ENCODE measurements at regions not wholly inside any gene's neighbourhood (a gene's known extent, or its start where the extent isn't known, plus 50 kb on each side); places are given as distances from the start of the nearest gene placed in this dataset.

DNA sequence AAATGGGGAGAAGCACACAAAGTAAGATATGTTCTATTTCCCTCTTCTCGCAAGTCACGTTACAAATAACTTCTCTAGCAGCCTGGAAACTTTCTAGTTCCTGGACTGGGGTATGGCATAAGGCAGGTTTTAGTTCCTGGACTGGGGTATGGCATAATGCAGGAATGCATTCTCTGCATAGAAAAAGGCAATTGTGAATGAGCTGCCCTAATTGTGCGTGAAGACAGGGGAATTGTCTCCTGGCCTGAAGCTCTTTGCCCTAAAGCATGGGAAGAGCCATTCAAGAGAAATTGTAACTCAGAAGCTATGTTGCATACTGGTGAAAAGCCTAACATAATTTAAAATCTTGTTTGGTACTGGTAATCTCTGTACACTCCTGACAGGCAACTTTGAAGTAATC lies 54.3 kb upstream of the CBLB start:
- DNase-seq, result no peak

DNA sequence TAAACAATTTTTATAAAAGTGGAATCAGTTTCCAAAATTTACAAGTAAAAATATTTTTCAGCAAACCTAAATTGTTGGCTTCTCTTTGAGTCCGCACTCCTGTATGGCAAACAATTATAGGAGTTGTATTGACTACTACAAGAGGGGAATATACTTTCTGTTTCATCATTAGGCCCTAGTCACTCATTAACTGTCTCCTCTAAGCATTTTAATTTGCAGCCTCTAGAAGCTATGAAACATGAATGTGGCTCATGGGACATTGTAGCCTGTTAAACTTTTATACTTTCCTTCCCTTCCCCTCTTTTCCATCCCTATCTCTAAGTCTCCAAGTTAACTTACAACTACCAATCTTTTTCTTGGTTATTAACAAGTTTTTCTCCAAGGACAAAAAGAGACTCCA lies 58.9 kb upstream of the CBLB start:
- DNase-seq, result no peak

DNA sequence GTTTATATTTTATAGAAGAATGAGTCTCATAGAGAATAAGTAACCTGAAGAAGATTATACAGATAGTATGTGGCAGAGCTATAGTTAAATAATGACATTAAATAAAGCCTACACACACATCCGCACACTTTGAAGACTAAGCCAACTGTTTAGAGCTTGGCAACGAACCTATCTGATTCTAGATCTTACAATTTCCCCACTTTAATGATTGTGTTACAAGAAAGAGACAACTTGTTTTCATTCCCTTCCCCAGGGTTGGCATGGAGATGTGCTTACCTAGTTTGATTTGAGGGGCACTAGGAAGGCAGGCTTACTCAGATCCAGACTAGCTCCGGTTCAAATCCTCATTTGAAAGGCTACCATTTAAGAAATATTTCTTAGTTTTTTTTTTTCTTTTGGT lies 61.9 kb upstream of the CBLB start:
- no peak for DNase-seq

DNA sequence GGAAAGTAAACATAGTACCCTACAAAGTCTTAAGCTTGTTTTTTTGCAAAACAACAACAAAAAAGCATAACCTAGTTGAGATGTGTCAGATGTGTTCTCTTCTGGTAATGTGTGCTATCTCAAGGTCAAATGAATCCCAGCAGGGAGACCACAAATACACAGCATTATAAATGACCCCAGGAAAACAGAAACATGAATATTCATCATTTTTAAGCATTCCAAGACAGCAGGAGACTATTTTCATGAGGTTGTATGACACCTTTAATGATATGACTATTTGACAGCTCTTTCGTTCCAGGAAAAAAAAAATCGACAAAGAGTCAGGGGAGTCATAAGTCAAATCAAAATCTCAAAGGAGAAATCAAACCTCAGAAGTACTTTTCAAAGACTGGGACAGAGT lies 62.7 kb upstream of the CBLB start:
- DNase-seq, result no peak

DNA sequence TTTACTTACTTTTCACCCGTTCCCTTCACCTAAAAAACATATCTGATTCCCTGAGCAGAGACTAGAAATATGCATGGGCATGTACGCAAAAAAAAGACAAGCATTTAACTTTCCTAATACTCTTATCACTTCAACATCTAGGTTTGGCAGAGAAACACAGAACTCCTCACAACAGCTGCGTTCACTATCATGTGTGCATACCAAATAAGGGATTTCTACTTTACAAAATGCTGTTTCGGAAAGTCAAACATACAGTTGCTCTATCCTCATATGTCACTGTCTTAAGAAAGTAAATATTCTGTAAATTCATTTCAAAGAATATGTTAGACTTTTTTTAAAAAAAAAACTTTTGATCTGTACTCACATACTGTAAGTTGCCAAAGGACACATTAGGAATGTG lies 65.1 kb upstream of the CBLB start:
- no peak for DNase-seq

DNA sequence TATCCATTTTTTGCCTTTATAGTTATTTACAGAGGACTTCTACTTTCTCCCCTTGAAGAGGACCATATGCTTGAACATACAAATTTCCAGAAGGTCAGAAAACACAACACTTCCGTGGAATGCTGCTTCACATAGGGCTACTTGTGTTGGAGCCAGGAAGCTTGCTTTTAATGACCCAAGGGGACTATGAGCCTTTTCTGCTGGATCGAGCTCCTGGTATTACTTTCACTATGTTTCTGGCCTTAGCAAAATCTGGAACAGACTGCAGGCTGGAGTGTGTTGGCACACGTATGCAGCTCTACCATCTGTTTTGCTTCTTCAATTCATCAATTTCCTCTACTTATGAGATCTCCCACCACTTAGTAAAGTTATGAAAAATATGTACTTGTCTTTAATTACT lies 69.3 kb upstream of the CBLB start:
- no peak for DNase-seq

DNA sequence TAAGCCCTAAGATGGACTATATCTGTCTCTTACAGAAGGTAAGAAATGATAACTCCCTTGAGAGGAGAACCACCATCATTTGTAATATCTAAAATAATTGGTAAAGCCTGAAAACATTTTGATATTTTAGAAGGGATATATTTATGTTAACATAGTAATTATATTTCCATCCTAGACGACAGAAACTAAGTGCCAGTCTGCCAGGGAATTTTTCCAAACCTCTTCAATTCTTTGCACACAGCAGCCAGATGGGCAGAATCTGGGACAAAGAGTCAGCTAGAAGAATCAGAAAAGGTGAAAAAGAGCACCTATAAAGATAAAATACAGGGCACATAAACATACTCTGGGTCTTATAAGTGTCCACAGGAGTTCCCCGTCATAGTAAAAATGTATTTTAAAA lies 70.0 kb upstream of the CBLB start:
- DNase-seq, result no peak

DNA sequence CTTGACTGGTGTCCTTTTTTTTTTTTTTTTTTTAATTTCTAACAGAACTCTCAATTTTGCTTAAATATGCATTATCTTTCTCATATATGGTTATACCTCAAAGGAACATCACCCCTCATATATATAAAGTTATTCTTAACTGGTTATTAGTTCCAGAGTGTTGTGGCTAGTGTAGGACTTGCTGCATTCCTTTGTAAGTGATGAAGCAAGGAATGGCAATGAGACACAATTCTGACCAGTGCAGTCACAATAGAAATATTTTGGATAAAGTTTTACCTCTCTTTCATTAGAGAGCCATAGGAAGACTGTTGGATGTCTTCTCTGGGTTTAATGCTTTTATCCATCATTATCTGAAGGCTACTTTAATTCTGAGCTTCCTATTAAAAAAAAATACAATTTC lies 75.5 kb upstream of the CBLB start:
- DNase-seq, result no peak

DNA sequence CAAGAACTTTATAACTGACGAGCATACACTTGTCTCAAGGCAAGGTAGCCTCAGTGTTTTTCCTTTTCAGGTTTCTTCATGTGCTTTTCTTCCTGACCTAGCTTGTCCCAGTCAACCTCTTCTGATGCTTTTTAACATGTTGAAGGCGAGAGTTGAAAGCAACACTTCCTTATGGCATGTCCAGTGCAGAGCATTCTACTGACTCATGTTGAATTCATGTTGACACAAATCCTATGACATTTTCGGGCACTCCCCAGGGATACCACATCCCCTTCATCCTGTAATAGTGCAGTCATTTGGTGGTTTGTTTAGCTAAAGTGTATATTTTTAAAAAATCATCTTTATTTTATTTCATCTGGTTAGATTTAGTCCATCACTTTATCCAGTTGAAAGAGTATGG lies 75.9 kb upstream of the CBLB start:
- DNase-seq, result no peak

DNA sequence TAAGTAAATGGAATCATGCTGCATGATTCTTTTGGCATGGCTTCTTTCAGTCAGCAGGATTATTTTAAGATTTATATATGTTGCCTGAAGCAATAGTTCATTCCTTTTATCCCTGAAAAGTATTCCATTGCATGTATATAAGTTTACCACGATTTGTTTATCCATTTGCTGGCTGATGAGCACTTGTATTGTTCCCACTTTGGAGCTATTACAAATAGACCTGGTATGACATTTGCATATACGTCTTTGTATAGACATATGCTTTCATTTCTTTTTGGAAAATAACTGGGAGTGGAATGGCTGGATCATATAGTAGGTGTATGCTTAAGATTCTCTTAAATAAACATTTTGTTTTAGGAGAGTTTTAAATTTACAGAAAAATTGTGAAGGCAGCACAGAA lies 79.3 kb upstream of the CBLB start:
- DNase-seq, result no peak

DNA sequence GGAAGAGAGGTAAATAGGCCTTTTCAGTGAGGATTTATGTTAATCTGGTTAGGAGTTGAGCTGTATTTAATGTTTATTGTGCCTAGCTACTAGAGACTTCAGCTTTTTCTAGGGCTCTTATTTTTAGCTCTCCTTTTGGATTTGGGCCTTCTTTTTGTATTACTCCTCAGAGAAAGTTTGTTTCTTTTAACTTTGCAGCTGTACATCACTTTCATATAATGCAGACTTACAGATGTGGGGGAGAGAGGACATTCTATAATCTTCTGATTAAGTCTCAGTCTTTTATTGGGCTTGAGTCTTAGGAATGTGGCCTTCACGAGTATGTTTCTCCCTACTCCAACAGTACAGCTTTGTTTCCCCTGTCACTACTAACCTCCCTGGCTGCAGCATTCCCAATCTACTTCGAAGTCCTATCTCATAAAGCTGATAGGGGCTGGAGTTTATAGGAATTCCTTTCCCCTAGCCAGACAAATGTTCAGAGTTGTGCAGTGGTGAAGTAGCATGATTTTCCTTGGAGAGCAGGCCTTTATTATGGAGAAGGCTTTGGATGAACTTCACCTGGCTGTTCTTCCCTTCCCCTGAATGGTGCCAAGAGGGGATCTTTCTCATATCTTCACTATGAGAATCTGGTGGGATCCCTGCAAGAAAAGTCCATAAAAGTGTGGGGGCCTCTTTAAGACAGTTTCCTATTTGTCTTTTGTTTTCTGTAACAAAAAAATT lies 82.2 kb upstream of the CBLB start:
- DNase-seq, result no peak

DNA sequence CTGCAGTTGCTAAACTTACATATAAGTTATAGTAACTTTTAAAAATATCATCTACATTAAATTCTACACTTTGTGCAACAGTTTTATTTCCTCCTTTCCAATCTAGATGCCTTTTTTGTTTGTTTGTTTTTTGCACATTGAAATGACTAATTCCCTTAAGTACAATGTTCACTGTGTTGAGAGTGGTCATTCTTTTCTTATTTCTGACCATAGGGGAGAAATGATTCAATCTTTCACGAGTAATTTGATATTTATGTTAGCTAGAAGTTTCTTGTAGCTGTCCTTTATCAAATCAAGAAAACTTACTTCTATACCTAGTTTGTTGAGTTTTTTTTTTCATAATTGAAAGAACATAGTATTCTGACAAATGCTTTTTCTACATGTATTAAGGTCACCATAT lies 85.0 kb upstream of the CBLB start:
- DNase-seq, result no peak

DNA sequence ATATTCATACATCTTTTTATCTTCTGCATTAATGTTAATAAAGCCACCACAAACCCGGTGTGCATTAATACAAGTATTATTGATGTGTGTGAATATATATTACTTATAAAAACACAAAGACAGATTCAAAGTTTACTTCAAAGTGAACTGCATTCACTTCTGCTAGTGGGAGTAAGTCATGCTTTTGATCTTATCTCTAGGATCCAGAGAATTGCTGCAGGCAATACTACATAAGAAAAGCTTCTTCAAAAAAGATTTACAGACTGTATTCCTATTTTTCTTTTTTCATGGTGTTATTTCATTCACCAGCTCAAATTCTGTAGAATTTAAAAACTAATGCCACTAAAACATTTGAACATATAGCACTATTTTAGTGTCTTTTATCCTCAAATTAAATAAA lies 87.5 kb upstream of the CBLB start:
- no peak for DNase-seq

DNA sequence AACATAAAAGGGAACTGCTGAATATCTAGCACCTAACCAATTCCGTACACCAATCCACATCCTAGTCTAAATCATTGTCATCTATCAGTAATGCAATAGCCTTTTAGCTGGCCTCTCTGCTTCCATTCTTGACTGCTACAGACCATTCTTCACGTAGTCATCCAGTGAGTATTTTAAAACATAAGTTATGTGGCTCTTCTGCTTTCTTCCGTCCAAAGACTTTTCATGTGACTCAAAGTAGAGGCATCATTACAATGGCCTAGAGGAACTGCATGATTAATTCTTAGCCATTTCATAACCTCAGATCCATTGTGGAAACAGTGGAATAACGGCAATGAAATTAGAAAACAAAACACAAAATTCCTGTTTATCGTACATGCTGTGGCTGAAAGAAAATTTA lies 88.9 kb upstream of the CBLB start:
- no peak for DNase-seq

DNA sequence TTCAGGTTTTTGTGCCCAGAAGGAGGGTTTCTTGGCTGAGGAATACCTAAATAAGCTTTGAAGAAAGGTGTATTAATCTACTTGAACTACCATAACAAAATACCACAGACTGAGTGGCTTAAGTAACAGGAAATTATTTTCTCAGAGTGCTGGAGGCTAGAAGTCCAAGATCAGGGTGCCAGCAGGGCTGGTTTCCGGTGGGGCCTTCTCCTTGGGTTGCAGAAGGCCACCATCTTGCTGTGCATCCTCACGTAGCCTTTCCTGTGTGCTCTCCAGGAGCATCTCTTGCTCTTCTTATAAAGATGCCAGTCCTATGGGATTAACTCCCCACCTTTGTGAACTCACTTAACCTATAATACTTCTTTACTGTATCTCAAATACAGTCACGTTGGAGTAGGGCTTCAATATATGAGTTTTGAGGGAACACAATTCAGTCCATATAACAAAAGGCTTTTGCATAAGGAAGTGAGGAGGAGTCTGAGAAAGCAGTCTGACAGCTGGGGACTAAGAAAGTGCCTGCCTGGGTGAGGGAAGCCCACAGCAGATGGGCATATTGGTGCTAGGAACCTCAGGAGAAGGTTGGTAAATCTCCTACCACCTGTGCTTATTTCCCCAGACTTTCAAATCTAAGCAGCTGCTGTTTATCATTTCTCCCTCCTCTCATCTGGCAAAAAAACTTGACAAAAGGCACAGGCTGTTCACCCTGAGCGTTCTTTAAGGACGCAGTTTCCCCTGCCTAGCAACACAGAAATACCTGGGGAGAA lies 89.6 kb upstream of the CBLB start:
- DNase-seq, result no peak

DNA sequence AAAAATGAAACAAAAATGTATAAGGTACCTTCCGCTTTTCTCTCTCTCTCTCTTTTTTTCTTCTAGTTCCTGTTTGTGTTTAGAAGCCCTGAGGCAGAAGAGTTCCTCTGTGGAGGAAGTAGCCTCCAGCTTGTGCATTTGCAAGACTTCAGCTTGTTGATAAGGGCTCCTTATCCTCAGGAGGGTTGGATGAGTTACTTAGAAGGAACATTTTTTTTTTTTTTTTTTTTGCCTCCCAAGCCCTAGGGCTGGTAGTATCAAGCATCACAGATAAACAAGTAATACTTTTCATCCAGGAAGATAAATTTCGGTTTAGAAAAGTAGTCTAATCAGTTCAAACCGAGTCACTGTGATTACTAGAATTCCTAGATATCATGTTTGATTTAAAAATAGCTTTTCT lies 91.0 kb upstream of the CBLB start:
- no peak for DNase-seq

DNA sequence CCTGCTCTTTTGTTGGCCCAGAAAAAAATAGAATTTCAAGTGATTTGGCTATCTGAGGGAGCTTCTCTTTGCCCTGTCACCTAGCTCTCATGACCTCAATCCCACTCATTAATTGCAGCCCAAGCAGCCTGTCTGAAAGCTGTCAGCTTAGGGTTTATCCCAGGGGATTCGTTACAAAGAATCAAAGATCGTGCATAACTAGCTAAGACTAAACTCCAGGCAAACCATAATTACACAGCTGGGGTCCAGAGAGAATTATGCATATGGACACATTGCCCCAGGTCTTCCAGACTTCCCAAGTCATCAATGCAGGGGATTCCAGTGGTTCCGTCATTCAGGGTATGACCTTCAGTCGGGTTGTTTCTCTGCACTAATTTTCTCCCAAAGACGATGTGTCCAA lies 91.6 kb upstream of the CBLB start:
- DNase-seq, result no peak

DNA sequence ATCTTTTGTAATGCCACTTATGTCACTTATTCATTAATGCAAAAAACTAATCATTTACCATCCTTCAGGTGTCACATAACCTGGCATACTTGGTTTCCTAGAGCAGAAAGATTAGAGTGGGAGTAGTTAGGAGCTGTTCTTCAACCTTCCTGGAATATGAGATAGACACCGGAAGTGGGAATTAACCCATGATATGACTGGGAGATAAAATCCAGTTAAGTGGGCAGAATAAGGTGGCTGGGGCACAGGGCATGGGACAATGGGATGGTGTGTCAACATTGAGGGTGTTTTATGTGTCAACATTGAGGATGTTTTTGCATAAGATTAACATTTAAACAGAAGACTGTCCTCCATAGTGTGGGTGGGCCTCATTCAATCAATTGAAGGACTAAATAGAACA lies 94.3 kb upstream of the CBLB start:
- no peak for DNase-seq

DNA sequence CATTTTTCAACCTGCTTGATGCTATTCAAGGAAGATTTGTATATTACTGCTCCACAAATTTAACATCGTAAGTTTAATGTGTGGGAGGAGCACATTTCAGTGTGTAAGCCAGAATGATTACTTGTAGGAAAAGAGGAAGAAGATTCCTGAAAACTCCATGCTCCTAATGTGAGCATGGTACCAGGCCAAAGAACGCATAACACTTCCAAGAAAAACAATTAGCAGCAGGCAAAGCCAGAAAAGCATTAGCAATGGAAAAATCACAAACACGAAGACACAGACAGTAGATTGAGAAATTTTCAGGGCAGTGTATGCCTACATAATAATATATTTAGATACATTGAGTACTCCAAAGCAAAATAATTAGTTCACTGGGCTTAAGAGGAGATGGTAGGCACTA lies 96.6 kb upstream of the CBLB start:
- no peak for DNase-seq

DNA sequence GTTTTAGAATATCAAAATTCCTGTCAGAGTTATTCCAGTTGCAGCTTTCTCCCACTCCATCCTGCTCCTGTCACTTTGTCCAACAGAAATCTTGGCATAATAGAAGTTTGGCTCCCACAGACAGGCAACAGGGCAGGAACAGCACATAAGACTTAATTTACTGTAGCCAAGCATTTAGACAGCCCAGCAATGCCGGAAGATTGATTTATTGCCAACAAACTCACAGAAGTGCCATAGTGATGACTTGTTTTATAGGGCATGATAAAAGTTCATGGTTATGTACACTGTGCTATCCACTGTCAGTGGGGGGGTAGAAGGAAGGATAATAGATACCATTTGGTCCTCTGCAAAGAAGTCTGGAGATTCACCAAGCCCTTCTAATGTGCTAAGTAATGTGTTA lies 98.3 kb upstream of the CBLB start:
- DNase-seq, result no peak

DNA sequence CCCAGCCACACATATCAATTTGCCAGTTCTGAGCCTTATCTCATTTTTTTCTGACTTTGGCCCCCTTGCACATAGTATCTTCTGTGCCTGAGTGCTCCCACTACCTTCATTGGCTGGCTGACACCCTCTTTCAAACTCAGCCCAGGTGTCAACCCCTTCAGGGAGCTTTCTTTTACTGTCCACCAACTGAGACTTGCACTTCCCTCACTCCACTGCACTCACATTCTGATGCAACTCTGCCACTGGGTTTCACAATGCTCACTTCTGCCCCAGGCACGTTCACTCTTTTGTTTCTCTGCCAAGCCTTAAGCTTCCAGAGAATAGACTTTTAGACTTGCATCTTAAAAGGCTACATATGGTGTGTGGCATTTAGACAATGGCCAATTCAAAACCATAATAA lies 101.5 kb upstream of the CBLB start:
- no peak for DNase-seq

DNA sequence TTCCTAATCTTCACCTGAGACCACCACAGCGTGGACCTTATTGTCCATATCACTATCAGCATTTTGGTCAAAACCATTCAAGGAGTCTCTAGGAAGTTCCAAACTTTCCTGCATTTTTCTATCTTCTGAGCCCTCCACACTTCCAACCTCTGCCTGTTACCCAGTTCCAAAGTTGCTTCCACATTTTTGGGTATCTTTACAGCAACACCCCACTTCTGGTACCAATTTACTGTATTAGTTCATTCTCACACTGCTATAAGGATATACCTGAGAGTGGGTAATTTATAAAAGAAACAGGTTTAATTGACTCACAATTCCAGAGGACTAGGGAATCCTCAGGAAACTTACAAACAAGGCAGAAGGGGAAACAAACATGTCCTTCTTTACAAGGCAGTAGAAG lies 103.3 kb upstream of the CBLB start:
- DNase-seq, result no peak

DNA sequence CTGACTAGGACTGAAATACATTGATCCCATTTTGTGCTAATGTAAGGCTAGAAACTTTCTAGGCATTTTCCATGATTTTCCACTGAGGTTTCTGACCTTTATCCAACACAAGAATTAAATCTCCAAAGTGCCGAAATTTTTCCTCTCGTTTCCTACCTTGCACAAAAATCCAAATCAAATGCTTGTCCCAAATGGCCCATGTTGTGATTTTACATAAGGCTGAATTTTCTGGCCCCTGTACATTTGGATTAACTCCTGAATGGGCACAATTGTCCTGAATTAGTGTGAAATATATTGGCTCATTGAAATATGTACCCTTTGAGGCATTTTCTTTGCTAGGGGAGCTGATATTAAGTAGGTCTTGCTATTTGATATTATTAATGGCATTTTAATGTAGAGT lies 105.6 kb upstream of the CBLB start:
- DNase-seq, result no peak

DNA sequence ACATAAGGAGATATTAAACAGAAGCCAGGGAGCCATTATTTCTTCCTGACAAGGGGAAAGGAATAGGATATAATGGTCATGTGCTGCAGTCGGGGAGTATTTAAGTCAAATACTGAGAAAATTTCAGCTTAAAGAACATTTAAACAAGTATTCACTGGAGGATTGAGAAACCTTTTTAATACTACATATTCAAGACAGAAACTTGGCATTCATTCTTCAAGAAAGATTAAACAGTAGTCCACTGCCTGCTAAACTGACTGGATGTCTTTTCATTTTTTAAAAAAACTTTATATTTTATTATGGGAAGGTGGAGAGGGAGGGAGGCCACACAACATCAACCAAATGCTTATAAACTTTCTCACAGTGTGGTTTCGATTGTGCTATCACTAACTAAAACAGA lies 107.4 kb upstream of the CBLB start:
- DNase-seq, result no peak

DNA sequence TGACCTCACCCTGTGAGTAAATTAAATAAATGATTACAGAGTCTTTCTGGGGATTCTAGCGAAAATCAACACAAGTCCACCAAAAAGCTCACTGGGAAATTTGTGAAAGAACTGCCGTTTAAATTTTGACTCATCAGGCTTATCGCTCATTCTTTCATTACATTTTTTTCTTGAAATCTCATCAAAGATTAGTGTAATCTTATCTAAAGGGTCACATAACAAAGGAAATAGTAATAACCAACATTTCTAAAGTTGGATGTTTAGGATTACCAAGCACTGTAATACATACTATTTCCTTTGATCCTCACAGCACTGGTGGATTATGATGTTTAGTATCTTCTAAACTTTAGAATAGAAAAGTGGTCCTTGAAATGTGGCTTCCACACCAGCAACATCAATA lies 111.1 kb upstream of the CBLB start:
- DNase-seq, result no peak

Measured in activated gamma-delta T cell (primary cell).